ENCODE measurements at regions not wholly inside any gene's neighbourhood (a gene's known extent, or its start where the extent isn't known, plus 50 kb on each side); places are given as distances from the start of the nearest gene placed in this dataset.

- TF ChIP-seq CTCF (IDR thresholded peaks at IDR 0.05; ENCODE audit: insufficient read depth, low read length), result no peak
- TF ChIP-seq REST (IDR thresholded peaks at IDR 0.05; ENCODE audit: insufficient replicate concordance, low read depth), result no peak
- no peak for TF ChIP-seq POLR2AphosphoS5 (IDR thresholded peaks at IDR 0.05; ENCODE audit: low read depth)
- TF ChIP-seq GABPA (IDR thresholded peaks at IDR 0.05; ENCODE audit: low read depth), result no peak
- no peak for TF ChIP-seq SPI1 (IDR thresholded peaks at IDR 0.05; ENCODE audit: borderline replicate concordance, low read depth)
These were observed 356.8 kb downstream of the DHX35 start for GRCh38 chr20:39318911-39319310.
